Stimulated activated CD8-positive, alpha-beta memory T cell treated with anti-CD3 and anti-CD28 coated beads, Interleukin-2, amount 100 ng/mL, for 48 hours (primary cell): ENCODE measurements at regions not wholly inside any gene's neighbourhood (a gene's known extent, or its start where the extent isn't known, plus 50 kb on each side); places are given as distances from the start of the nearest gene placed in this dataset.

Experiments
- DNase-seq, 2 donors: peaks; one replicate each; pipeline ENCODE4 v3.0.0-alpha.2; 2020; ENCODE audit warnings: low read depth in 2 of 2

DNA sequence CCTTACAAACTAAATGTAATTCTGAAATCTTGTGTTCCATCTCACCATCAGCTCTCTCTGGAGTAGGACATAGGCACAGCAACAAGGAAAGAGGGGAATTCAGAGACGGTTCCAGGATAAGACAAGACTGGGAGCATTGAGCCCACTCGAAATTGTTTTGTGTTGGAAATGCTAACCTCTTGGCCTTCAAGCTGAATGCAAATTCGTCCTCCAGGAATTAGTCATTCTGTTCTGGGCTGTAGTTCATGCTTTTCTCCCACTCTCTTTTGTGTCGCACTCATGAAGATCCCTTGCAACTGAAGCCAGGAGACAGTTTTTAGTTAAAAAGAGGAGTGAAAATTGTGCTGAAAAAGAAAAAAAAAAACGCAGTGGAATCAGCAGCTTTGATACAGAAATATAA lies 121.7 kb upstream of the SEMA6A start:
- no peak for DNase-seq

DNA sequence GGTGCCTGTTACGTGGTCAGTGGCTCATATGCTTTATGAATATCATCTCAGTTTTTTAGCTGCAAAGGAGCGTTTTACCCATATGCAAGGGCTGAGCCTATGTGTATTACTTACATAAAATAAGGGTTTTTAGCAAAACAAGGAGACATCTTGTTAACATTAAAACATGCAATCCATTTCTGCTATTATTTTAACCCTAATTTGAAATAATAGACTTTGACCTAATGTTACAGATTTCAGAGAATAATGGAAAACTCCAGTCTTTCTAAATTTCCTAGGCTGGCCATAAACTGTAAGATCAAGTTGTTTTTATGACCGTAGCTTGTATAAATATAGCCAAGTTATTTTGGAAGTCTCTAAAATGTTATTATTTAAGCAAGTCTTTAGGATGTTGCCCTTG lies 121.1 kb upstream of the SEMA6A start:
- DNase-seq = no peak

DNA sequence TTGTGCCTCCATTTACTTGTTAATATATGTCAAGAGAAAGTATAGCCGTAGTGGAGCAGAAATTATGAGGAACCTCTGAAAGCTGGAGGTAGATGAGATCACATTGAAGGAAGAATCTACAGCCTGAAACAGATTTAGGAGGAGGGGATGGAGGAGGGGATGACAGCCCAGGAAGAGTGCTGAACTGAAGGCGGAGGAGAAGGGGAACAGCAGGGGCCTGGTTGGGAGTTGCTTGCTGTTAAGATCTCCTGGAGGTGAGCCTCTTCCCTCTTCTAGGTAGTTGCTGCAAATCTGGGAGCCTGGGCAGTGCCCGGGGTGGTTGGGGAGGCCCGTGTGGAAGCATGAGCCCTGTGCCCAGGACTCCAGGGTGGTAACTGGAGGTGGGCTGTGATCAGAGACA lies 111.8 kb upstream of the SEMA6A start:
- DNase-seq = no peak

DNA sequence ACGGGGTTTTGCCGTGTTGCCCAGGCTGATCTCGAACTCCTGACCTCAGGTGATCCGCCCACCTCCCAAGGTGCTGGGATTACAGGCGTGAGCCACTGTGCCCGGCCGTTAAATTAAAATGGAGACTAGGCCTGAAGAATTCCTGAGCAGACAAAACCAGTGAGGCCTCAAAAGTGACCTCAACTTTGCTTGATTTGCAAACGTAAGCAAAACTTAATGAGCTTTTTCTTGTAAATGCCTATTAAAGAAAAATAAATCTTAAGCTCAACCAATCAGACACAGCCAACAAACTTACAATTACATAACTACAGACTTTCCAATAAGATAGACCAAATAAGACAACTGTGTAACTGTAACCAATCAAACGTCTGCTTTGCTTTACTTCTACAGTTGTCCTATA lies 111.3 kb upstream of the SEMA6A start:
- DNase-seq = no peak

DNA sequence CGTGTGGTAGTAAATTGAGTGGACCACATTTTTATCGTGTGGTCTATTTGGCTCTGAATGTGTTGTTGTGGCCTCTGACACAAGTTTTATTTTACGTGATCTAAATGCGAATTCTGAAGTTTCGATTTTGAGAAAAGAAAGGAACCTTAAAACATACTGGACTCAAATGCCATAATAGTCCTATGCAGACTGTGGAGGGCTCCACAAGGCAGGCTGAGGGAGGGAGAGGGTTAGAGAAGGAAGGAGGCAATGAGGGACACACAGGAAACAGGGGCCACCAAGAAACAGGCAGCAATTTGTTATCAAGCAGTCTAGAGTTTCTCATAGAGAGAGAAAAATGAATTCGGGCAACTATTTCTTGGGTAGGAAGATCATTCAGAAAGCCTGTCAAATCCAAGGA lies 110.4 kb upstream of the SEMA6A start:
- no peak for DNase-seq

DNA sequence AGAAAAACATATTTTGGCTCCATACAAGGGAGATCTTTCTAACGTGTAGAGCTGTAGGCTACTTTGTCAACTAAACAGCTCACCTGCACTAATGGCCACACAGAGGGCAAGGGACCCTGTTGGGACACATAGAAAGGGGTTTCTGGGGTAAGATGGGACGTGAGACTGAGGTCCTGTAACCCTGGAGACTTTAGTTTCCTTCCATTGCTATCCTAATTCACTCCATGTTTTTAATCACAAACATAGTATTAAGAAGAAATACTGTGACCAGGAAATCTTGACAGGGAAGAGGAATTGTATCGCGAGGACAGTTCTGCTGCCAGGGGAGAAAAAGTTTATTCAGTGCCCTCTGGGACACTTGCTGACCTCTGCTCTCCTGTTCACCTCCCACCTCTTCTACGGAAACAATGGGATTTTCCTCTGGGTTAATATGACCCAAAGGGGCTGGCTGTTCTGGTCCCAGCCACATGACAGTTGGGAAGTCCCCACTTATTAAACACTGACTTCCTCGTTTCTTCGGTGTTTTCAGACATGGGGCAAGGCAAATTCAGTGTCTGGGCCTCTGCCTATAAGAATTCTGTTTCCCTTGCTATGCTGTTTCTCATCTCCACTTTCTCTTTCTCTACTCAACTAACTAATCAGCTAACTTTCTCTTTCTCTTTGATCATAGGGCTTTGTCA lies 106.9 kb upstream of the SEMA6A start:
- DNase-seq = no peak

DNA sequence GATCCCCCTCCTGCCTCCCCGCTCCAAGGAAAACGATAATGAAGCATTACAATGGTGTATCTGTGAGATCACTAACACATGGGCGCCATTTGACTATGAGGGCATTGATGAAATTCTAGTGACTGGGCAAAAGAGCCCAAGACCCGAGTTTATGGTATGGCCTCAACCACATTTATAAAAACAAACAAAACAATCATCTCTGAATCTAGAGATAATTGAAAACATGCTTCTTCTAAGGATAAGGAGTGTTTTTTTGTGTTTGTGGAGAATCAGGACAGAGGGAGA lies 100.9 kb upstream of the SEMA6A start:
- no peak for DNase-seq

DNA sequence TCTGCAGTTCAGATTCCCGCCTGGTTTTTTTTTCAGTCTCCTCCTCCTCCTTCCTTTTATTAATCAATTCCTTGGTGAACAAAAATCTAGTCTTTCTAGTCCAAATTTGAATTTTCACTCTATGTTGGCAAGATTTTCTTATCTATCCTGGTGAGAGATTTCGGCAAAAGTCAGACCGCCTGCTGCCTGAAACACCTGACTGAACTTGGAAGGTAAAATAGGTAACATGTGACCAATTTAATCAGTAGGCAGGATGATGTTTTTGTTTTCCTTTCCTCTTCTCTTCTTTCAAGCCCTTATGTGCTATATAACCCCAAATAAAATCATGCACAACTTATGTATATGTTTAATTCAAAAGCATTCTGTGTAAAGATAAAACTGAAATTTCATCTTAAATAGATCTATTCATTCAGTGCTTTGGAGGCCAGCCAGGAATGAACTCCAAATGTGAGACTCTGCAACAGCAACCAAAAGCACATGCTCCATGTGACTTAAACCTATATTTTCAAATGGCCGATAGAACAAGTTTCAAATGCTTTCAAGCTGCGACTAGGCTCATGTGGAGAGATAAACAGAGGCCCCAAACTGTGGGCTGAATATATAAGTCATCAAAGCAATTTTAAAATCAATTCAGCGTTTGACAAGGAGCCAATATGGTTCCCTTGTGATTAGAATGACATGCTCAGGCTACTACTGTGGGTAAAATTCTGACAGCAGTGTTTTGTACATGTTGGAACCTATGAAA lies 100.4 kb upstream of the SEMA6A start:
- no peak for DNase-seq

DNA sequence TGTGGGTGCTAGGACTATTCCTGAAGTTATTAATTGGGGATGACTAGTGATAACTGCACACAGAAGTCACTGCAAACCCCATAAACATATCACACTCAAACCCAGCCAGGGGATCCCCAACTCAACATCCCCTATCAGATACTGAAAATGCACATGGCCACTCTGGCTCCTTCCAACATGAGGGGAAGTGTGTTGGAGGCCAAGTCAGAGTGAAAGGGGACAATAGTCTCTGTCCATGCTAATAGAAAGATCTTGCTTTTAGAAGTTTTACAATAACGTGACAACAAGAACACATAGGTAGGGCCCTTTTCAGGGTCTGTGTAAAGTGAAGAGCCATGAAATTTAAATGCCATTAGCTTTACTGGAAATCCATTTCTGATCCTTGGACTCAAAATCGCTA lies 98.8 kb upstream of the SEMA6A start:
- DNase-seq = no peak

DNA sequence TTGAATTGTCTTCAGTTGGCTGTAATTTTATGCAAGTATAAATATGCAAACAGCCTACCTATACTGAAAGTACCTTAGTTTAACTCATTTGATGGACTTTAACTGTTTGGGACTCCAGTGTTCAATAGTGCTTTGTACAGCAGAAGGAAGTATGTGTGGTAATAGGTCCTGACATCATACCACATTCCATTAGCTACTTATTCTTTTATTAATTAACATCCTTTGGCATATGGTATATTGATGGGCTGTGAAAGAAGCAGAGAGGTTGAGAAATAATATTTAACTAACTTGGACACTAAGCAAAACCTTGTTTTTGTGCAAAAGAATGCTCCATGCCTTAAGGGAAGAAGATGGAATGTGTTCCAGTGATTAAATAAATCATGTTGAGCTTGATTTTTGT lies 97.6 kb upstream of the SEMA6A start:
- DNase-seq = no peak

DNA sequence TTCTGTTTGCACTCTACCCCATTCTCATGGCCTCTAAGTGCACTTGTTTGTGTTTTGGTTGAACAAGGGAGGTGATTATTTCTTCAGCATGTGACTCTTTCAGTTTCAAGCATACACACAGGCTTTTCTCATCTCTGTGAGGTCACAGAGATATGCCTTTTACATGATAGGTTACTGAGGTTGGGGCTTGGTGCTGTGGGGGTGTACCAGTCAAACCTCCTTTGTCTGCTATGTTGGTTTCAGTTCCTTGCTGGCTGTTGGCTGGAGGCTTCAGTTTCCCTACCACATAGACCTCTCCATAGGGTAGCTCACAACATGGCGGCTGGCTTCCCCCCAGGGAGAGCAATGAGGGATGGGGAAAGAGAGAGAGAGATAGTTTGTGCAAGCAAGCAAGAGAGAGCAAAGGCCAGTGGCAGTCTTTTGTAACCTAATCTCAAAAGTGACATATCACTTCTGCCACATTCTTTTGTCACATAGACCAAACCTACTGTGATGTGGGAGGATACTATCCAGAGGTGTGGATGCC lies 96.7 kb upstream of the SEMA6A start:
- DNase-seq = no peak

DNA sequence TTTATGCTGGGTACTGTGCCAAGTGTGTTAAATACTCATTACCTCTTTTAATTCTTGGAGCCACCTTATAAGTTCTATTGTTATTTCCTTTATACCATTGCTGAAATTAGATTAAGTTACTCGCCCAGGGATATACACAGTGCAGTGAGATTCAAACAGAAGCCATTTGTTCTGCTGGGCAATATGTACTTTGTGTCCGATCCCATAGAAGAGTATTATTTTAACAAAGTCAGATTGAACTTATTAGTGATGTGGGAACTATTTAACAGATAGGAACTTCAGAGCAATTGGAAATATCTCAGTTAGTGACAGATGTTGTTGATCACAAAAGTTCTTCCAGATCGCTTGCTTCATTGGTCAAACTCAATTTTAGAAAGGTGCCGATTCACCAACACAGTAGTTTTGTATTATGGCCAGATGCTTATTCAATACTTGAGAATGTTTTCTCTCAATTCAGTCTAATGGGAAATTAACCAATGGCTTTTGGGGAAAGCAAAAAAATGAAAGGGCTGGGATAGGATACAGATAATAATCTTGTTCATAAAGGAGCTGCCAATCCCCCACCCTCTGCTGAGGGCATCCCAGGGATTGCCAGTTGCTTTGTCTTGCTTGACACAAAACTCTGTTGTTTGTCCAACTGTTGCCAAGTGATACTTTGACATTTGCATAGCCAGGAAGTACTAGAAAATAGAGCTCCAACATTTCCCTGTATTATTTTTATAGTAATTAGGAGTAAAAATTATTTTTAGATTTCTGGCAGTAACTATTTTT lies 94.8 kb upstream of the SEMA6A start:
- no peak for DNase-seq

DNA sequence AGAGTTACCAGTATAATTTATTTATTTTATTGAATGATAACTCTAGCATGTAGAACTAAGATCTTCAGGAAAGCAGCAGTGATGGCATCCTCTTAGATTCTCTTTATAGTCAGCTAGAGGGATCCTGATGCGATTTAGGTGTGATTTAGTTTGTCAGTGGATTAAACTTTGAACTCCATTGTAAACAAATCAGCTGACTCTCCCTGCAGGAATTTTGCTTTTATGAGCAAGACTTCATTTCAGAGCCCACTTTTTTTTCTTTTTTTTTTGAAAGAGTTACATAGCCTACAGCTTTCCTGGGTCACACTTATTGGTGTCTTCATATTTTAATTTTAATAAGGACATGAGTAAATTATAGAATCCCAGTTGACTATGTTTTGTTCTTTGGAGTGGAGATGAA lies 93.8 kb upstream of the SEMA6A start:
- no peak for DNase-seq

DNA sequence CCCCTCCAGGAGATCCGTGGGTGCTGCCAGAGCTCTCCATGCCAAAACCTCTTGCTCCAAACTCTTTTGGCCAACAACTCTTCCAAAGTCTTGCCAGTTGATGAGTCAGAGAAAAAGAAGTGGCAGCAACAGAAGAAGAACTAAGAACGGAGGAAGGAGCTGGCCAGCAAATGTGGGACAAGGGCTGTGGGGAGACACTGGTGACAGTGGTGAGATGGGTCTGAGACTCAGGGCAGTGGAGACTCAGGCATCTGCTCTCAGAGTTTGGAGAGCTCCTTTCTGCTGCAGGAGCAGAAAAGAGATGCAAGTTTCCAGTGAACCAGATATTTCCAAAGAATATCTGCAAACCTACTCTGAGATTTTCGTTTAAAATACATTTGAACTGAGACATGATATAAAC lies 92.3 kb upstream of the SEMA6A start:
- no peak for DNase-seq

DNA sequence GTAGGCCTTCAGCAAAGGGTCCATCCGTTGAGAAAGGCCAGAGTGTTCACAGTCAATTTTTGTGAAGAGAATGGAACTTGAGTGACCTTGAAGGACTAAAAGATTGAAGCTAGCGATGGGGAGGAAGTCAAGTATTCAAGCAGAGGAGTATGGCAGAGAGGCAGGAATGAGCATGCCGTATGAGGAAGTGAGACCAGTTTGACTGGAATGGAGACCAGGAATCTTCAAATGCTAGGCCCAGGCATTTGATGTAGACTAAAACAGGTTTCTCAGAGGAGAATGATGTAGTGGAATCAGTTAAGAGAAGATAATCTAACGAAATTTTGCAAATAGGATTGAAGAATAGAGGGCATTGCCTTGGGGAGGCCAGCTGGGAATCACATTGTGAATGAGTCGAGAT lies 90.4 kb upstream of the SEMA6A start:
- DNase-seq = no peak

DNA sequence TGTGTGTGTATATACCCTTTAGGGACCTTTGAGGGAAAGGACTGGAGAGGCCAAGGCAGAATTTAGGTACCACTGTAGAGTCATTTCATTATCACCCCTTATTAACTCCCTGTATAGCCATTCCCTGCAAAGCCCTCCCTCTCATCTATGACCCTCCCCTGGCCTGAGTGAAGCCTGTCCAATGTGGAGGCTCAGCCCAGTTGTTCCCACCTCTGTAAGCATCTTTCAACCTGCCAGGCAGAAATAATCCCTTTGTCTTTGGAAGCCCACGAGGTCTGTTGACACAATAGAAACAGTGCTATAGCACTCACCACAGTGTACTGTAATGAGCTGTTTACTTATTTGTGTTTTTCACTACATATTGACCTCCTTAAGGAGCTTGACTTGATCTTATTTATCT lies 88.5 kb upstream of the SEMA6A start:
- DNase-seq = no peak

DNA sequence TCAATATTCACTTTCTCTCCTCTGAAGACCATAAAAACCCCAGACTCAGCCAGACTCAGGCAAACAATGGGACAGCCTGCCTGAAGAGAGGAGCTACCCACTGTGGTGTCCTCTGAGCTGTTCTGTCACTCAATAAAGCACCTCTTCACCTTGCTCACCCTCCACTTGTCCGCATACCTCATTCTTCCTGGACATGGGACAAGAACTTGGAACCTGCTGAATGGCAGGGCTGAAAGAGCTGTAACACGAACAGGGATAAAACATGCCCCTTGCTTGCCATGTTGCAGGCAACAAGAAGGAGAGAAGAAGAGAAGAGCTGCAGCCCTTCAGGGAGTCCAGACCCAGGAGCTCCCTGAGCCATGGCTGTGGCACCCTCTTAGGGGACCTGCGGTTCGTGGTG lies 86.8 kb upstream of the SEMA6A start:
- DNase-seq = no peak

DNA sequence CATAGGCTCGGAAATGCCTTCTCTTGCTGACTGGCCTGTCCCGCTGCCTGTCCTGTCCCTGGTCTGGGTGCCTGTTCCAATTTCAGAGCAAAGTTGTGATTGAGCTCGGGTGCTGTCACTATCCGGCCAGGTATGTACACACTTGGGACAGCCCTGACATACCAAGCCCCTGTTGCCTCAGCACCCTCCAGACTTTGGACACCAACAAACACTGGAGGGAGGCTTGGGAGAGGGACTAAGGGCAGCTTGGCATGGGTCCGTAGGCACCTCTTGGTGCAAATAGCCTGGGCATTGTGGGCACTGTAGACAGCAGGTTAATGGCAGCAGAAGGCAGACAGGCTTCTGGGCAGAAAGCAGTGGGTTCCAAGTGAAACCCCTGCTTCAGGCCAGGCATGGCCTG lies 86.3 kb upstream of the SEMA6A start:
- no peak for DNase-seq

DNA sequence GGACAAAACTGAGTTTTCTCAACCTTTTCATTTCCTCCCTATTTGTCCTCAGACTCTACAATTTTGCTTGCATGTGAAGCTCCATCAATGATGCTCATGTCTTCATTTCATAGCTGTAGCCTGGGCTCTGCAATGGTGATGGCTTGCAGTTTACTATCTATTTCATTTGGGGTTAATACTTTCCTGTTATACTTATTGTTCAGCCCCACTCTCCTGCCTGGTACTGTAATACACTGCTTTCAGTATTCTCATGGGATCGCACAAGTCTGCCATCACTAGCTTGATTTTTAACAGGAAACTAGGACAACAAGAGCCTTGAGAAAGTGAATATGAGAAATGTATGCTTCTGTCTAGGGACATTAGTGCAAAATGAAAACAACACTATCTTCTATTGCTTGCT lies 84.2 kb upstream of the SEMA6A start:
- no peak for DNase-seq

DNA sequence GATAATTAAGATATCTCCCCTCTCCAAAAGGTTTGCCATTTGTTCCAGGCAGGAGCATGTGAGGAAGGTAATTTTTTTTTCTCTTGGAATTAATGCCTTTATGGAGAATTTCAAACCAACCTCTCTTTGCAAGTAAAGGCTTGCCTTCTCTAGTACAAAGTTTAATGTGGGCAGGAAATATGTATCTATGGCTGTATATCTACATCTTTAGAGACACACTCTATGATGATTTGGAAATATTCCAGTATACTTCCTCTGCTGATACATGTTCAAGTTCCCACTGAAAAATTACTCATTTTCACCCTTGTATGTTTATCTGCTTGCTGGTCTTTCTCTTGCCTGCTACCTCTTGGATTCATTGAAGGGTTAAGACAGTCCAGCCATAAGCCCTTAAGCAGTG lies 83.5 kb upstream of the SEMA6A start:
- DNase-seq = no peak

DNA sequence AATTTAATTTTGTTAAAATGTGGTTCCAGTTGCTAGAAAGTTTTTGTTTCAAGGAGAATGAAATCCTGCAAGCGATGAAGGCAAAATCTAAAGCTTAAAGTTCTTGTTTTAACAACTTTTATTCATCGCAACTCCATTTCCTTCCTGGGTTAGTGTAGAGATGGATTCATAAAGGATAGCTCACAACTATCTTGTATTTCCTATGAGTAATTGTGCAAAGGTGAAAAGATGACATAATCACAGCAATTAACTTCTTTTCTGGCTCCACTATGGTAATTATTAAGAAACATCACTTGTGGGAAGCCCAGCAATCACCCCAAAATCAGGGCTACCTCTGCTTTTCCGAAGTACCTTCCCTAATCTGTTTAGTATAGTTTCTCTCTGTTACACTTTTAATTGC lies 80.8 kb upstream of the SEMA6A start:
- DNase-seq = no peak

DNA sequence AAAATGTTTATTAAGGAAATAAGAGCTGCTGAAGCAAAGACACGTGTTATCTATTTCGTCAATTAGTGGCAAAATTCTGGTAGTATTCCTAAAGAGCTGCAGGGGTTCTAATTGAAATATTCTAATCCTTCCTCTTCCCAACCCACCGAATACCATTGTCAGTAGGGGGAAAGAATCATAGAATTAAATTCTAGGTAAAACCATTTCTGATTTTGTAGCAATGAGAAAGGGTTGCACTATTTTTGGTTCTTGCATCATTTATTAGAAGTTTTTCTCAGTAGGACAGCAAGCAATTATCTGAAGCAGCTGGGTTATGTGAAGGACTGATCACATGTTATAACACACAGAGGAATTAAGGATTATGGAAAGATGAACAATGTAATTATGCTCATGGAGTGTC lies 80.3 kb upstream of the SEMA6A start:
- DNase-seq = no peak

DNA sequence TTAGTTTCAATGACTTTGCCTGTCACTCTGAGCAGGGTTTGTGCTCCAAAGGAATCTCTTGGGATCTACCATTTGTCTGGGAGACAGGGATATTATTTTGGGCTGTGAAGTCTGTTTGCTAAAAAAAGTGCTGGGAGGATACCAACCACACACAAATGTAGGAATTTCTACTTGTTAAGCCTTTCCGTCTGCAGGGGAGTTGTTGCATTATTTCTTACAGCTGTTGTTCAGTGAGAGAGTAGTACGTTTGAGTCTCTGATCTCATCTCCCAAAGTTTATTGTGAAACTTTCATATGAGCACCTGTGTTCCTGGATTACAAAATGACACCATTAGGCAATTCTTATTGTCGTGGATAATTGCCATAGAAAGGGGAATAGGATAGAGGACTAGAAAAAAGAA lies 78.3 kb upstream of the SEMA6A start:
- no peak for DNase-seq
